ENCODE measurements at regions not wholly inside any gene's neighbourhood (a gene's known extent, or its start where the extent isn't known, plus 50 kb on each side); places are given as distances from the start of the nearest gene placed in this dataset.
A peak's percentile ranks its signal among the peaks of the same experiment; 100 is the strongest.

DNA sequence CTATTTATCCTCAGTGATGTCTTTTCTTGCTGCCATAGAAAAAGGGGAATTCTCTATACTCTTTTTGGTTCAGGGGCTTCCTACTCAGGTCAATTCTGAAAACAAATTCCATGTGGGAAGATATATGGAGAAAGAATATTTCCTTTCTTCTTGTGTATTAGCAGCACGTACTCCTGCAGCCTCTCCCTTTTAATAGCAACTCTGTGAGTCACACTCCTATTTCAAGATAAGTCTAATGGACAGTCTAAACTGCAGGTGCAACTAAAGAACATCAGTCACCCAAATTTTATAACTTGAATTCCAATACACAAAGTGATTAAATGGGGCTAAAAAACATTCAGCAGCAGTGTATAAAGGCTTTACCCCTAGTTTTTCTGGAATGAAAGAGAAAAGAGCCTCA, 942.2 kb downstream of the CNTNAP5 start:
- no peak overlapping the region for H3K4me3 ChIP-seq (replicated peaks in 1 of 2; ENCODE audit: low read depth in 2 of 2, low read length in 2 of 2)
- no peak for DNase-seq (ENCODE audit: low read depth in 2 of 2)
- TF ChIP-seq, protein P1, sequence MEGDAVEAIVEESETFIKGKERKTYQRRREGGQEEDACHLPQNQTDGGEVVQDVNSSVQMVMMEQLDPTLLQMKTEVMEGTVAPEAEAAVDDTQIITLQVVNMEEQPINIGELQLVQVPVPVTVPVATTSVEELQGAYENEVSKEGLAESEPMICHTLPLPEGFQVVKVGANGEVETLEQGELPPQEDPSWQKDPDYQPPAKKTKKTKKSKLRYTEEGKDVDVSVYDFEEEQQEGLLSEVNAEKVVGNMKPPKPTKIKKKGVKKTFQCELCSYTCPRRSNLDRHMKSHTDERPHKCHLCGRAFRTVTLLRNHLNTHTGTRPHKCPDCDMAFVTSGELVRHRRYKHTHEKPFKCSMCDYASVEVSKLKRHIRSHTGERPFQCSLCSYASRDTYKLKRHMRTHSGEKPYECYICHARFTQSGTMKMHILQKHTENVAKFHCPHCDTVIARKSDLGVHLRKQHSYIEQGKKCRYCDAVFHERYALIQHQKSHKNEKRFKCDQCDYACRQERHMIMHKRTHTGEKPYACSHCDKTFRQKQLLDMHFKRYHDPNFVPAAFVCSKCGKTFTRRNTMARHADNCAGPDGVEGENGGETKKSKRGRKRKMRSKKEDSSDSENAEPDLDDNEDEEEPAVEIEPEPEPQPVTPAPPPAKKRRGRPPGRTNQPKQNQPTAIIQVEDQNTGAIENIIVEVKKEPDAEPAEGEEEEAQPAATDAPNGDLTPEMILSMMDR (IDR thresholded peaks at IDR 0.05; ENCODE audit: low read depth, low read length), result no peak

DNA sequence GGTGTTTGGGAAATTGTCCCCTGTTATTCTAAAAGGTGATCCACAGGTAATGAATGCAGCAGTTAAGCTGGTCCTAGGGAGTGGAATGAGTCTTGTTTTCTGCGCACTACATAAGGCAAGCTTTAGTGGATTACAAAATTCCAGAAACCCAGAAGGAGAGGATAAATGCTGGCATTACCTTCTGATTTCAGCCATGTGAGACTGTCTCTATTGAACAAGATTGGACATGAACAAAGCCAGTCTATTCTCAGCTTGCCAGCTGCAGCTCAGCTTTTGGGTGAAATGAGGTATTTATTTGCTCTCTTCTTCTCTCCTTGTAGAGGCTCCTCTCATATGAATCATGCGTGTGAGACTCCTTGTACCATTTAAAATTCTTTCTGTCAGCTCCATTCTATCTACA, 944.9 kb downstream of the CNTNAP5 start:
- DNase-seq (ENCODE audit: low read depth in 2 of 2), result no peak
- TF ChIP-seq, protein P1 (IDR thresholded peaks at IDR 0.05; ENCODE audit: low read depth, low read length), result no peak
- H3K4me3 ChIP-seq (replicated peaks in 1 of 2; ENCODE audit: low read depth in 2 of 2, low read length in 2 of 2), result no peak overlapping the region

DNA sequence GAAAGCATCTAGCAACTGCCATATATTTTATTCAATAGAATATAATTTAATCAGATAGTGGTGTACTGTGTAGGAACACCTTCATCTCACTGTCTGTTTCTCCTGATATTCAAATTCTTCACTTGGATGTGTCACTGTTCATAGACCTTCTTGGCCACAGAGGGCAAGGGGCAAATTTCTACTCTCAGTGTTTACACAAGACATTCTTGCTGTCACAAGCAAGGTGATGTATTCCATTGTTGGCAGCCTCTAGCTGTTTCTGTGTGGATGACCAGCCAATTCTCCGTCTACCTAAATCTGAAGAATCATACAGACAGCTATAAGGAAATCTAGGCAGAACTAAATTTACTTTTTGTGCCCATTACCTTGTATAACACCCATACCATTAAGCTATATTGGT, 948.3 kb downstream of the CNTNAP5 start:
- DNase-seq (ENCODE audit: low read depth in 2 of 2), result no peak
- TF ChIP-seq, protein P1 (IDR thresholded peaks at IDR 0.05; ENCODE audit: low read depth, low read length), result no peak
- H3K4me3 ChIP-seq (replicated peaks in 1 of 2; ENCODE audit: low read depth in 2 of 2, low read length in 2 of 2), result no peak overlapping the region

DNA sequence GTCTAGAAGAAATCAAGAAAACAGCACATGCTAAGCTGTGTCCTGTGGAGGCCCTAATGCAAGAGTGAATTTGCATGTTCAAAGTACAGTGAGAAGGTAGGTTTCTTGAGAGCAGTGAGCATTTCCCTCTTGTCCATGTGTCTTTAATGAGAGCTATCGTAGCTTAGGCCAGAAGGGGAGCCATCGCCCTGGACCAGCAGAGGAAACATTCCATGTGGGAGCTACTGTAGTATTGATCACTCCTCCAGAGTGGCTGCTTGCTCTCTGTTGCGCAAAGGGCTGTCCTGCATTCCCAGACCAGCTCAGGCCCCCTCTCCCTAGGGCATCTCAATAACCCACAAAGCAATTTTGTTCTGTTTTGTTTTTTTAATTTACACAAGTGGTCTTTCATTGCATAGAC, 950.1 kb downstream of the CNTNAP5 start:
- DNase-seq (ENCODE audit: low read depth in 2 of 2), result no peak
- no peak overlapping the region for H3K4me3 ChIP-seq (replicated peaks in 1 of 2; ENCODE audit: low read depth in 2 of 2, low read length in 2 of 2)
- TF ChIP-seq, protein P1 (IDR thresholded peaks at IDR 0.05; ENCODE audit: low read depth, low read length), result no peak

DNA sequence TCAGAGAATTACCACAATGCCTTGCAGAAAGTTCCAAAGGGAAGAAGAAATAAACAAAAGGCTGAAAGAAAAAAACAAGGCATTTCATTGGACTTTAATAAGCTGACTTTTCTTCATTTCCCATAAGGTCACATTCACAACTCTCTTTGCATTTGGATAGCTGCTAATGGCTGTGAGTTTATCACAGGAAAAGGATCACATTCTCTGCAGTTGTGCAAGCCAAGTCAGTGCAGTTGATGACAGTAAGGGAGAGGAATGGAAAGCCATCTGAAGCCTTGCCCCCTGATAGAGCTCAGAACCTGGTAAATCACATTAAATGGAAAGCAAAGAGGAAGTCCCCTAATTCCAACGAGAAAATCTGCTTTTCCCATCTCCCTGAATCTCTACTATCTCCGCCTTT, 950.6 kb downstream of the CNTNAP5 start:
- peak in 1 of 2 donors; percentile 1 for DNase-seq (ENCODE audit: low read depth in 2 of 2)
- TF ChIP-seq, protein P1 (IDR thresholded peaks at IDR 0.05; ENCODE audit: low read depth, low read length), result no peak

DNA sequence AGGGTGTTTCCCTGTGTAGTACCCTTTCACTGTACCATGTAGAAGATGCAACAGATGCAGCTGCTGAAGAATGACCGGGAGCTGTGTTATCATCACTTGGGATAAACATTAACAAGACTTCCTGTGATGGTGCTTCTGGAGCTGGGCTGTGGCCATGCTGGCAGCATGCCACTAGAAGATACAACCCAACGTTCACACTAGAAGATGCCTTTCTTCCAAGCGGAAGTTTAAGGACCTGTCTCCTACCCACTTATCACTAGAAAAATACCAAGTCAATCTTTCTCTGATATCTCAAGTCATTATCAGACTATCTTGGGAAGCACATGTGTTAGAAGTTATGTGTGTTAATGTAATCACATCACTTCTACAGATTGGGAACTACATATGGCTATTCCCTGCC, 953.5 kb downstream of the CNTNAP5 start:
- no peak overlapping the region for H3K4me3 ChIP-seq (replicated peaks in 1 of 2; ENCODE audit: low read depth in 2 of 2, low read length in 2 of 2)
- TF ChIP-seq, protein P1 (IDR thresholded peaks at IDR 0.05; ENCODE audit: low read depth, low read length), result no peak
- no peak for DNase-seq (ENCODE audit: low read depth in 2 of 2)

More for the DNA sequence above, 950.6 kb downstream of the CNTNAP5 start:
- H3K4me3 ChIP-seq (replicated peaks in 1 of 2; ENCODE audit: low read depth in 2 of 2, low read length in 2 of 2), result no peak overlapping the region

DNA sequence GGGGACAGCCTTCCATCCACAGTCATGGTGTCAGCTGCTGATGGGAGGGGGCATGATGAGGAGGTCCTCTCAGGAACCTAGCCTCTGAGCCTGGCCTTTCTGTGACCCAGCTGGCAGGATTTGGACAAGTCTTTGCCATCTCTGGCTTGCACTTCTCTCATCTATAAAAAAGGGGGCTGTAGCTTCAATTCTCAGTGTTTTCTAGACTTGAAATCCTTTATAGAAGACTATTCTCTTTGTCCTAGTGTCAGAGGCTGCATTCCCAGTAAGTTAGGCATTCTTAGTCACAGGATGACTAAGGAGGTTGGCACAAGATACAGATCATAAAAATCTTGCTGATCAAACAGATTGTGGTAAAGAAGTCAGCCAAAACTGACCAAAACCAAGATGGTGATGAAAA, 958.5 kb downstream of the CNTNAP5 start:
- no peak for DNase-seq (ENCODE audit: low read depth in 2 of 2)
- no peak overlapping the region for H3K4me3 ChIP-seq (replicated peaks in 1 of 2; ENCODE audit: low read depth in 2 of 2, low read length in 2 of 2)
- TF ChIP-seq, protein P1 (IDR thresholded peaks at IDR 0.05; ENCODE audit: low read depth, low read length), result no peak
